NT2/D1 (cell line): ENCODE measurements at regions not wholly inside any gene's neighbourhood (a gene's known extent, or its start where the extent isn't known, plus 50 kb on each side); places are given as distances from the start of the nearest gene placed in this dataset.

ENCODE experiments used
- SUZ12 ChIP-seq: IDR thresholded peaks from 2 replicates; pipeline ENCODE4 v1.6.1; 2011; ENCODE audit not compliant: insufficient read length, insufficient read depth; ENCODE audit errors: extremely low read depth
- YY1 ChIP-seq: IDR thresholded peaks from 2 replicates; pipeline ENCODE4 v1.6.1; 2011; ENCODE audit not compliant: insufficient read length, insufficient read depth
- ZNF274 ChIP-seq: IDR thresholded peaks from 2 replicates; pipeline ENCODE4 v1.6.1; 2011; ENCODE audit warnings: mild to moderate bottlenecking, low read depth, low read length

GRCh38 chr16:54998834-54999233 is 68.2 kb downstream of the IRX5 start:
- no peak for TF ChIP-seq ZNF274
- TF ChIP-seq SUZ12, result no peak
- TF ChIP-seq YY1, result no peak
